OCI-LY7 (cell line): ENCODE measurements at regions not wholly inside any gene's neighbourhood (a gene's known extent, or its start where the extent isn't known, plus 50 kb on each side); places are given as distances from the start of the nearest gene placed in this dataset.

Experiments
- CTCF ChIP-seq: fragments of 200-600 bp; sonication (generic); conservative IDR thresholded peaks from 2 replicates; pipeline ENCODE4 v1.5.1; 2014; ENCODE audit warnings: mild to moderate bottlenecking, antibody characterized with exemption, low read length, moderate library complexity, mixed read lengths
- EZH2phosphoT487 ChIP-seq: fragments of 200-600 bp; sonication (generic); IDR thresholded peaks from 2 replicates; pipeline ENCODE4 v1.6.1; 2018; ENCODE audit warnings: low read depth, borderline replicate concordance, mild to moderate bottlenecking, mixed run types, antibody characterized with exemption, low read length, moderate library complexity, mixed read lengths

GRCh38 chr15:36301947-36302346, 277.5 kb upstream of the CDIN1 start:
- TF ChIP-seq CTCF (no peak), EZH2phosphoT487 (no peak)
